ENCODE measurements at regions not wholly inside any gene's neighbourhood (a gene's known extent, or its start where the extent isn't known, plus 50 kb on each side); places are given as distances from the start of the nearest gene placed in this dataset.
A peak's percentile ranks its signal among the peaks of the same experiment; 100 is the strongest.

DNA sequence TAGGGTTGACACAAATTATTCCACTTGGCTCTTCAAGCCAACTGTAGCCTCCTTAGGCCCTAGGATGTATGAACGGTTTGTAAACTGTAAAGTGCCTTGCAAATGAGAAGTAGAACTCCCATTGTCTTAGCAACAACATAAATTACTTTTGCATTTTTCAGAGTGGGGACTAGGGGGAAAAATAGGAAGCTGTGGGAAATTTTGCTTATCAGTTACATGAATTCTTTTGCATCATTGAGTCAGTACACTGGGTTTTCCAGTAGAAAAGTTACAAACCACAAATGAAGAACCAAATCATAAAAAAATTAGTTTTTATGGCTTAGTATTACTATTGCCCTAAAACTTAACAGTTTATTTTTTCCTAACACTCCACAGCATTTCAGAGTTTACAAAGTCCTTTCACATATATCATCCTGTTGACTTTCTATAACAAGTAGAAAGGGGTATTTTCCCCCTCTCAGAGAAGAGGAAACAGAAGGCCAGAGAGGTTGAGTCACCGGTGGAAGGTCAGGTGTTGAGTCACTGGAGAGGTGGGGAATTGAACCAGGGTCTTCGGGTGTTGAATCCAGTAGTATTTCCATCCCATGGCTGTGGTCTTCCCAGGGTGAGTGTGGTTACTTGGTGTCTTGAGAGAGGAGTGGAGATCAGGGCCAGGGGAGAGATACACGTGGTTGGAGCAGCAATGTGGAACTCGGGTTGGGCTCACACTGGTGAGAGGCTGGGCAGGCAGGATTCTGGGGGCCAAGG lies 71.9 kb upstream of the USP24 start:
- TF ChIP-seq, protein P1, sequence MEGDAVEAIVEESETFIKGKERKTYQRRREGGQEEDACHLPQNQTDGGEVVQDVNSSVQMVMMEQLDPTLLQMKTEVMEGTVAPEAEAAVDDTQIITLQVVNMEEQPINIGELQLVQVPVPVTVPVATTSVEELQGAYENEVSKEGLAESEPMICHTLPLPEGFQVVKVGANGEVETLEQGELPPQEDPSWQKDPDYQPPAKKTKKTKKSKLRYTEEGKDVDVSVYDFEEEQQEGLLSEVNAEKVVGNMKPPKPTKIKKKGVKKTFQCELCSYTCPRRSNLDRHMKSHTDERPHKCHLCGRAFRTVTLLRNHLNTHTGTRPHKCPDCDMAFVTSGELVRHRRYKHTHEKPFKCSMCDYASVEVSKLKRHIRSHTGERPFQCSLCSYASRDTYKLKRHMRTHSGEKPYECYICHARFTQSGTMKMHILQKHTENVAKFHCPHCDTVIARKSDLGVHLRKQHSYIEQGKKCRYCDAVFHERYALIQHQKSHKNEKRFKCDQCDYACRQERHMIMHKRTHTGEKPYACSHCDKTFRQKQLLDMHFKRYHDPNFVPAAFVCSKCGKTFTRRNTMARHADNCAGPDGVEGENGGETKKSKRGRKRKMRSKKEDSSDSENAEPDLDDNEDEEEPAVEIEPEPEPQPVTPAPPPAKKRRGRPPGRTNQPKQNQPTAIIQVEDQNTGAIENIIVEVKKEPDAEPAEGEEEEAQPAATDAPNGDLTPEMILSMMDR (IDR thresholded peaks at IDR 0.05; ENCODE audit: low read depth, low read length, missing control alignments): no peak
- in situ Hi-C loops (cut with HindIII; ENCODE audit: low sequenced_read_pairs): no loop called here
- no peak overlapping the region for H3K4me3 ChIP-seq (ENCODE audit: low read depth, low read length)
- DNase-seq (ENCODE audit: low read depth): no peak

DNA sequence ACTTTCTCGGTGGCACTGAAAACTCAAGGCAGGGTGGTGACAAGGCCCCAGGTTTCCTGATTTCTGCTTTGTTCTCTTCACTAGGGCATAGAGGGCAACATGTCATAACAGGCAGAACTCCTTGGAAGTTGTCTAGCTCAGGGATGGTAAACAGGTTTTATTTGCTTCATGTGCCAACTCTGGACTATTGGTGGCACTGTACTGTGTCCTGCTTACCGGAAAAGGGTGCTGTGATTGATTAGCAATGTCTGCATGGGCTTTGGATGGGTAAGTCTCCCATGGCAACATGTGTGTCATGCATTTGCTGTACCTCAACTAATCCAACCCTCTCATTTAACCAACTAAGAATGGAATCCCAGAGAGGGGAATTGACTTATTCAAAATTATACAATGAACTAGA lies 70.7 kb upstream of the USP24 start:
- in situ Hi-C loops (cut with HindIII; ENCODE audit: low sequenced_read_pairs): no loop called here
- DNase-seq (ENCODE audit: low read depth): no peak
- H3K4me3 ChIP-seq (ENCODE audit: low read depth, low read length): no peak overlapping the region
- TF ChIP-seq, protein P1 (IDR thresholded peaks at IDR 0.05; ENCODE audit: low read depth, low read length, missing control alignments): no peak

DNA sequence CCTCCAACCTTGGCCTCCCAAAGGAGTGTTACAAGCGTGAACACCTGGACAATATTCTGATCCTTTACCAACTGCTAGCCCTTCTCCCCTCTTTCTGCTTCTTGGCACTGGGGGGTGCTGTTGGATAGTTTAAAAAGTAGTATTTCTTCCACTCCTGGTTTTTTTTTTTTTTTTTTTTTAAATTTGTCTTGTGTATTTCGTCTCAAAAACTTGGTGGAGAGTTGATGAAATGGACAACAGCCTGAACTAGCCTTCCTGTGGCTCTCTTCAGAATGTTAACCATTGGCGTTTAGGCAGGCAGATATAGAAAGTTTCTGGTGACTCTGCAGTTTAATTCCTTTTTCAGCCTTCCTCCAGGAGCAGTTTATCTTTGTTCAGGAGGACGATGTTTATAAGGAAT lies 69.7 kb upstream of the USP24 start:
- in situ Hi-C loops (cut with HindIII; ENCODE audit: low sequenced_read_pairs): loop anchor here (5.0 kb wide), 1 partner anchor 1302 kb away; no protein-coding TSS in a partner anchor
- DNase-seq (ENCODE audit: low read depth): peak; percentile 26
- TF ChIP-seq, protein P1 (IDR thresholded peaks at IDR 0.05; ENCODE audit: low read depth, low read length, missing control alignments): peak; percentile 64
- H3K4me3 ChIP-seq (ENCODE audit: low read depth, low read length): no peak overlapping the region

DNA sequence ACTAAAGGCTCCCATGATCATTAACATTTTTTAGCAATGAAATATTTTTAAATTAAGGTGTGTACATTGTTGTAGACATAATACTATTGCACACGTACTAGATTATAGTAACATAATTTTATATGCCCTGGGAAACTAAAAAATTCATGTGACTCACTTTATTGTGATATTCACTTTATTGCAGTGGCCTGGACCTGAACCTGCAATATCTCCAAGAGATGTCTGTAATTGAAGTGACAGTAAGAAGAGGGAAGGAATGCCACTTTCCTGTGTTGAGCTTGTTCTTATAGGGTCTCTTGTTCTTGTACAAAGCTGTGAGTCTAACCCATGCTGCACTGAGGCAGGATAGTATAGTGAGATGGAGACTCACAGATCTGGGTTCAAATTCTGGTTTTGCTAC lies 66.9 kb upstream of the USP24 start:
- TF ChIP-seq, protein P1 (IDR thresholded peaks at IDR 0.05; ENCODE audit: low read depth, low read length, missing control alignments): no peak
- in situ Hi-C loops (cut with HindIII; ENCODE audit: low sequenced_read_pairs): loop anchor here (5.0 kb wide), 1 partner anchor 1305 kb away; no protein-coding TSS in a partner anchor
- DNase-seq (ENCODE audit: low read depth): no peak

DNA sequence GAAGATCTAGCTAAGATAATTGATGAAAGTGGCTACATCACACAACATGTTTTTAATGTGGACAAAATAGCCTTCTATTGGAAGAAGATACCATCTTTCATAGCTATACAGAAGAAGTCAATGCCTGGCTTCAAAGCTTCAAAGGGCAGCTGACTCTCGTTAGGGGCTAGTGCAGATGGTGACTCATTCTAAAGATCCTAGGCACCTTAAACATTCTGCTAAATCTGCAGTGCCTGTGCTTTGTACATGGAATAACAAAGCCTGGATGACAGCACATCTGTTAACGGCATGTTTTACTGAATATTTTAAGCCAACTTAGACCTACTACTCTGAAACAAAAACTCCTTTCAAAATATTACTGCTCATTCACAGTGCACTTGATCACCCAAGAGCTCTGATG lies 65.6 kb upstream of the USP24 start:
- H3K4me3 ChIP-seq (ENCODE audit: low read depth, low read length): no peak overlapping the region
- TF ChIP-seq, protein P1 (IDR thresholded peaks at IDR 0.05; ENCODE audit: low read depth, low read length, missing control alignments): no peak
- in situ Hi-C loops (cut with HindIII; ENCODE audit: low sequenced_read_pairs): loop anchor here (5.0 kb wide), 1 partner anchor 1307 kb away; no protein-coding TSS in a partner anchor
- DNase-seq (ENCODE audit: low read depth): no peak

More for the DNA sequence above, 66.9 kb upstream of the USP24 start:
- no peak overlapping the region for H3K4me3 ChIP-seq (ENCODE audit: low read depth, low read length)

DNA sequence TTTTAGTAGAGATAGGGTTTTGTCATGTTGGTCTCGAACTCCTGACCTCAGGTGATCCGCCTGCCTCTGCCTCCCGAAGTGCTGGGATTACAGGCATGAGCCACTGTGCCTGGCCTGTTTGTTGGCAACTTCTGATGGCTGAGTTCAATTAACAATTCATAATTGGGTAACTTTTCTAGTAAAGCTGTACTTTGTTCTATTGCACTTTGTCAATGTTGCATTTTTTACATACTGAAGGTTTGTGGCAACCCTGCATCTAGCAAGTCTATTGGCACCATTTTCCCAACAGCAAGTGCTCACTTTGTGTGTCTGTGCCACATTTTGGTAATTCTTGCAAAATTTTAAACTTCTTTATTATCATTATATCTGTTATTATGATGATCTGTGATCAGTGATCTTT lies 64.5 kb upstream of the USP24 start:
- H3K4me3 ChIP-seq (ENCODE audit: low read depth, low read length): no peak overlapping the region
- no peak for DNase-seq (ENCODE audit: low read depth)
- in situ Hi-C loops (cut with HindIII; ENCODE audit: low sequenced_read_pairs): loop anchor here (5.0 kb wide), 1 partner anchor 1308 kb away; no protein-coding TSS in a partner anchor
- TF ChIP-seq, protein P1 (IDR thresholded peaks at IDR 0.05; ENCODE audit: low read depth, low read length, missing control alignments): no peak

All from astrocyte of the cerebellum (primary cell).